ENCODE measurements at regions not wholly inside any gene's neighbourhood (a gene's known extent, or its start where the extent isn't known, plus 50 kb on each side); places are given as distances from the start of the nearest gene placed in this dataset.

DNA sequence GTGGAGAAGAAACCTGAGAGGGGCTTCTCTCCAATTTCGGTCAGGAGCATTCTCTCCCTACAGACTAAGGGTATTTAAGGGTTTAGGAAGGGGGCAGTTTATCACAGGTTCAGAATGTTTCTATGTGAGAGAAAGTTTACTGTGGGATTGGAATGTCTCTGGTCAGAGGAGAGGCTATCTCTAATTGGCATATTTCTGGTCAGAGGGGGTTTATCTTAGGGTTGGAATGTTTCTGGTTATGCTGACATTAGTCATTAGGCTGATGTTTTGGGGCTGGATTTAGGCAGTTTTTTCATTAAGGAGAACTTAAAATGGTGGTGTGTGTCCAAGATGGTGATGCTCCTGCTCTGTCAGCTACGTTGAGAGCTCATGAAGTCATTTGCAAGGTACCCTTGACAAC, 758.0 kb downstream of the TYW1 start:
- no peak overlapping the region for H3K4me2 ChIP-seq (ENCODE audit: low read length)
- H3K4me1 ChIP-seq (ENCODE audit: insufficient read depth, low read length): no peaks in the 10 kb centered on the region
- no peaks in the 10 kb centered on the region for H3K79me2 ChIP-seq (ENCODE audit: insufficient read depth, low read length)
- Mint-ChIP-seq H3K36me3 (ENCODE audit: low read depth, unreplicated experiment) (no peaks in the 10 kb centered on the region), H3K27ac (ENCODE audit: unreplicated experiment) (no peak overlapping the region), H3K4me1 (ENCODE audit: low read depth, unreplicated experiment) (no peaks in the 10 kb centered on the region), H3K27me3 (ENCODE audit: low read depth, unreplicated experiment) (no peaks in the 10 kb centered on the region), H3K4me3 (ENCODE audit: unreplicated experiment) (no peak overlapping the region), H3K9me3 (ENCODE audit: unreplicated experiment) (peaks cover 14% of the 10 kb centered on the region)
- peak; percentile 39 for DNase-seq (ENCODE audit: low read depth)
- TF ChIP-seq, protein P1, sequence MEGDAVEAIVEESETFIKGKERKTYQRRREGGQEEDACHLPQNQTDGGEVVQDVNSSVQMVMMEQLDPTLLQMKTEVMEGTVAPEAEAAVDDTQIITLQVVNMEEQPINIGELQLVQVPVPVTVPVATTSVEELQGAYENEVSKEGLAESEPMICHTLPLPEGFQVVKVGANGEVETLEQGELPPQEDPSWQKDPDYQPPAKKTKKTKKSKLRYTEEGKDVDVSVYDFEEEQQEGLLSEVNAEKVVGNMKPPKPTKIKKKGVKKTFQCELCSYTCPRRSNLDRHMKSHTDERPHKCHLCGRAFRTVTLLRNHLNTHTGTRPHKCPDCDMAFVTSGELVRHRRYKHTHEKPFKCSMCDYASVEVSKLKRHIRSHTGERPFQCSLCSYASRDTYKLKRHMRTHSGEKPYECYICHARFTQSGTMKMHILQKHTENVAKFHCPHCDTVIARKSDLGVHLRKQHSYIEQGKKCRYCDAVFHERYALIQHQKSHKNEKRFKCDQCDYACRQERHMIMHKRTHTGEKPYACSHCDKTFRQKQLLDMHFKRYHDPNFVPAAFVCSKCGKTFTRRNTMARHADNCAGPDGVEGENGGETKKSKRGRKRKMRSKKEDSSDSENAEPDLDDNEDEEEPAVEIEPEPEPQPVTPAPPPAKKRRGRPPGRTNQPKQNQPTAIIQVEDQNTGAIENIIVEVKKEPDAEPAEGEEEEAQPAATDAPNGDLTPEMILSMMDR (IDR thresholded peaks at IDR 0.05; ENCODE audit: insufficient read depth, low read depth, low read length): no peak
- TF ChIP-seq EZH2 (IDR thresholded peaks at IDR 0.05; ENCODE audit: insufficient read depth, low read length): no peak
- no peak overlapping the region for H3K27ac ChIP-seq (ENCODE audit: low read depth, low read length)
- H3K36me3 ChIP-seq (ENCODE audit: insufficient read depth, low read length): no peaks in the 10 kb centered on the region
- no peaks in the 10 kb centered on the region for H3K27me3 ChIP-seq (ENCODE audit: insufficient read depth, low read length)
- H3K9me3 ChIP-seq (ENCODE audit: insufficient read depth, low read depth, low read length): no peaks in the 10 kb centered on the region
- FAIRE-seq: no peak
- H3K4me3 ChIP-seq (ENCODE audit: insufficient read depth, low read depth, low read length): no peak overlapping the region
- H2AFZ ChIP-seq (ENCODE audit: low read depth, low read length): no peak overlapping the region
- H3K9ac ChIP-seq (ENCODE audit: low read length): no peak overlapping the region
- no peaks in the 10 kb centered on the region for H4K20me1 ChIP-seq (ENCODE audit: insufficient read depth, low read length)

DNA sequence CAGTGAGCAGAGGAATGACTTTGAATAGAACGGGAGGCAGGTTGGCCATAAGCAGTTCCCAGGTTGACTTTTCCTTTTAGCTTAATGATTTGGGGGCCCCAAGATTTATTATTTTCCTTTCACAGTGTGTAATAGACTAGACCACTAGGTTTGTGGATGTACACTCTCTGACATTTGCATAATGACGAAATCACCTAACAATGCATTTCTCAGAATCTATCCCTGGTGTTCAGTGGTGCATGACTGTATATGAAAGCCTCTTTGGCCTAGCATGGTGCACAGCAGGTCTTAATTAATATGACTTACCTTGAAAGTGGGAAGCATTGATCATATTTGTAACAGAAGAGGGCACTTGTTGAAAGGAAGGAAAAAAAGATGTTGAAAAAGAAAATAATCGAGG, 761.9 kb downstream of the TYW1 start:
- Histone ChIP-seq H3K4me2 (ENCODE audit: low read length) (no peak overlapping the region), H3K9ac (ENCODE audit: low read length) (no peak overlapping the region), H3K9me3 (ENCODE audit: insufficient read depth, low read depth, low read length) (no peaks in the 10 kb centered on the region), H4K20me1 (ENCODE audit: insufficient read depth, low read length) (no peaks in the 10 kb centered on the region), H3K27ac (ENCODE audit: low read depth, low read length) (no peak overlapping the region), H3K36me3 (ENCODE audit: insufficient read depth, low read length) (no peaks in the 10 kb centered on the region), H3K4me1 (ENCODE audit: insufficient read depth, low read length) (no peaks in the 10 kb centered on the region), H3K4me3 (ENCODE audit: insufficient read depth, low read depth, low read length) (no peak overlapping the region), H3K79me2 (ENCODE audit: insufficient read depth, low read length) (no peaks in the 10 kb centered on the region), H3K27me3 (ENCODE audit: insufficient read depth, low read length) (no peaks in the 10 kb centered on the region), H2AFZ (ENCODE audit: low read depth, low read length) (no peak overlapping the region)
- Mint-ChIP-seq H3K9me3 (ENCODE audit: unreplicated experiment) (peaks cover 6% of the 10 kb centered on the region), H3K4me1 (ENCODE audit: low read depth, unreplicated experiment) (no peaks in the 10 kb centered on the region), H3K36me3 (ENCODE audit: low read depth, unreplicated experiment) (no peaks in the 10 kb centered on the region), H3K27ac (ENCODE audit: unreplicated experiment) (no peak overlapping the region), H3K27me3 (ENCODE audit: low read depth, unreplicated experiment) (no peaks in the 10 kb centered on the region), H3K4me3 (ENCODE audit: unreplicated experiment) (no peak overlapping the region)
- FAIRE-seq: no peak
- no peak for TF ChIP-seq EZH2 (IDR thresholded peaks at IDR 0.05; ENCODE audit: insufficient read depth, low read length)
- TF ChIP-seq, protein P1 (IDR thresholded peaks at IDR 0.05; ENCODE audit: insufficient read depth, low read depth, low read length): no peak
- DNase-seq (ENCODE audit: low read depth): no peak

DNA sequence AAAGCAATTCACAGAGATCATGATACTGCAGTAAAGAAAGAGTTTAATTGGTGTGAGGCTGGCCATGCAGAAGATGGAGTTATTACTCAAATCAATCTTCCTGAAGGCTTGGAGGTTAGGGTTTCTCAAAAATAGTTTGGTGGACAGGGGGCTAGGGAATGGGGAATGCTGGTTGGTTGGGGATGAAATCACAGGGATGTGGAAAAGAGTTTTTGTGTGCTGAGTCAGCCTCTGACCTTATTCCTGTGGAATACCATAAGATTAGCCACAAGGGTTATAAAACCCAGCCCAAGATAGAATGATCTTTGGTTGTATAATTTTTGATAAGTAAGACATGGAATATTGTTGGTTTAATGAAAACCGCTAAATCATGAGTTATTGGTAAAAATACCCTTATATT, 764.3 kb downstream of the TYW1 start:
- H3K9me3 ChIP-seq (ENCODE audit: insufficient read depth, low read depth, low read length): no peaks in the 10 kb centered on the region
- H3K4me1 ChIP-seq (ENCODE audit: insufficient read depth, low read length): no peaks in the 10 kb centered on the region
- H3K79me2 ChIP-seq (ENCODE audit: insufficient read depth, low read length): no peaks in the 10 kb centered on the region
- no peaks in the 10 kb centered on the region for H3K27me3 ChIP-seq (ENCODE audit: insufficient read depth, low read length)
- H3K27ac ChIP-seq (ENCODE audit: low read depth, low read length): no peak overlapping the region
- H3K27ac Mint-ChIP-seq (ENCODE audit: unreplicated experiment): no peak overlapping the region
- TF ChIP-seq, protein P1 (IDR thresholded peaks at IDR 0.05; ENCODE audit: insufficient read depth, low read depth, low read length): no peak
- TF ChIP-seq EZH2 (IDR thresholded peaks at IDR 0.05; ENCODE audit: insufficient read depth, low read length): no peak
- H3K4me2 ChIP-seq (ENCODE audit: low read length): no peak overlapping the region
- no peaks in the 10 kb centered on the region for H3K36me3 Mint-ChIP-seq (ENCODE audit: low read depth, unreplicated experiment)
- no peaks in the 10 kb centered on the region for H3K27me3 Mint-ChIP-seq (ENCODE audit: low read depth, unreplicated experiment)
- no peaks in the 10 kb centered on the region for H3K4me1 Mint-ChIP-seq (ENCODE audit: low read depth, unreplicated experiment)
- DNase-seq (ENCODE audit: low read depth) (peak; percentile 37), FAIRE-seq (no peak)
- no peaks in the 10 kb centered on the region for H3K36me3 ChIP-seq (ENCODE audit: insufficient read depth, low read length)
- no peak overlapping the region for H3K4me3 ChIP-seq (ENCODE audit: insufficient read depth, low read depth, low read length)
- H2AFZ ChIP-seq (ENCODE audit: low read depth, low read length): no peak overlapping the region
- no peaks in the 10 kb centered on the region for H4K20me1 ChIP-seq (ENCODE audit: insufficient read depth, low read length)
- no peak overlapping the region for H3K4me3 Mint-ChIP-seq (ENCODE audit: unreplicated experiment)
- H3K9ac ChIP-seq (ENCODE audit: low read length): no peak overlapping the region
- H3K9me3 Mint-ChIP-seq (ENCODE audit: unreplicated experiment): peaks cover 5% of the 10 kb centered on the region

Data from astrocyte (in vitro differentiated cells and primary cell).